Uterus (tissue), 2 donors: ENCODE measurements at regions not wholly inside any gene's neighbourhood (a gene's known extent, or its start where the extent isn't known, plus 50 kb on each side); places are given as distances from the start of the nearest gene placed in this dataset.

Experiments used
- POLR2A ChIP-seq, 2 donors: fragments of 450-650 bp; IDR thresholded peaks; one replicate each; pipeline ENCODE4 v1.6.1; 2016; ENCODE audit warnings: antibody characterized with exemption in 2 of 2, mild to moderate bottlenecking in 1 of 2, moderate library complexity in 1 of 2
- TF ChIP-seq, protein P1 (sequence below), 4 experiments: fragments of 200-600 bp in 2 of 4; fragments of 450-650 bp in 2 of 4; sonication (generic) in 2 of 4; IDR thresholded peaks; one replicate each; pipeline ENCODE4 v1.5.1; 2016 to 2019; ENCODE audit warnings: antibody characterized with exemption in 4 of 4, mild to moderate bottlenecking in 2 of 4, moderate library complexity in 1 of 4

DNA sequence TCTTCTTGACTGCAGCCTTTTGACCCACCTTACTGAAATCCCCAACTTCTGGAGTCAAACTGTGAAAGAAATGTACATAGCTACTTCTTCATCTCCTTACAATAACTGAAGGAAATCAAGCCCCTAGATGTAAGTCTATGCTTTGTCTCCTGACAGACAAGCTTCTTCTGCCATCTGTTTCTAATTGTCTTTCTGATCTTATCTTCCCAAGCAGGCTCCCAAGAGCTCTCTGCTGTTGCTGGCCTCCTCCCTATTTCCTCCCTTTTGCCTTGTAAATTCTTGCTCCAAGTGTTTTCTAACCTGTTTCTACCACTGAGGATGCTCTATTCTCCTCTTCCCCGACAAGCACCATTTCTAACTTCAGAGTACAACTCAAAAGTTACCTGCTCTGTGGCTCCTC, 77.4 kb upstream of the OSR1 start:
- TF ChIP-seq POLR2A (IDR thresholded peaks at IDR 0.05): no peak
- TF ChIP-seq, protein P1, sequence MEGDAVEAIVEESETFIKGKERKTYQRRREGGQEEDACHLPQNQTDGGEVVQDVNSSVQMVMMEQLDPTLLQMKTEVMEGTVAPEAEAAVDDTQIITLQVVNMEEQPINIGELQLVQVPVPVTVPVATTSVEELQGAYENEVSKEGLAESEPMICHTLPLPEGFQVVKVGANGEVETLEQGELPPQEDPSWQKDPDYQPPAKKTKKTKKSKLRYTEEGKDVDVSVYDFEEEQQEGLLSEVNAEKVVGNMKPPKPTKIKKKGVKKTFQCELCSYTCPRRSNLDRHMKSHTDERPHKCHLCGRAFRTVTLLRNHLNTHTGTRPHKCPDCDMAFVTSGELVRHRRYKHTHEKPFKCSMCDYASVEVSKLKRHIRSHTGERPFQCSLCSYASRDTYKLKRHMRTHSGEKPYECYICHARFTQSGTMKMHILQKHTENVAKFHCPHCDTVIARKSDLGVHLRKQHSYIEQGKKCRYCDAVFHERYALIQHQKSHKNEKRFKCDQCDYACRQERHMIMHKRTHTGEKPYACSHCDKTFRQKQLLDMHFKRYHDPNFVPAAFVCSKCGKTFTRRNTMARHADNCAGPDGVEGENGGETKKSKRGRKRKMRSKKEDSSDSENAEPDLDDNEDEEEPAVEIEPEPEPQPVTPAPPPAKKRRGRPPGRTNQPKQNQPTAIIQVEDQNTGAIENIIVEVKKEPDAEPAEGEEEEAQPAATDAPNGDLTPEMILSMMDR (IDR thresholded peaks at IDR 0.05): no peak
